Ammon's horn (tissue), 1 donor: ENCODE measurements at regions not wholly inside any gene's neighbourhood (a gene's known extent, or its start where the extent isn't known, plus 50 kb on each side); places are given as distances from the start of the nearest gene placed in this dataset.

Experiments
- DNase-seq: peaks from one replicate; pipeline ENCODE4 v3.0.0-alpha.2; 2016; ENCODE audit warnings: low spot score

GRCh38 chr4:15375667-15376066 lies 52.2 kb upstream of the C1QTNF7 start:
- peak; percentile 39 for DNase-seq

DNA sequence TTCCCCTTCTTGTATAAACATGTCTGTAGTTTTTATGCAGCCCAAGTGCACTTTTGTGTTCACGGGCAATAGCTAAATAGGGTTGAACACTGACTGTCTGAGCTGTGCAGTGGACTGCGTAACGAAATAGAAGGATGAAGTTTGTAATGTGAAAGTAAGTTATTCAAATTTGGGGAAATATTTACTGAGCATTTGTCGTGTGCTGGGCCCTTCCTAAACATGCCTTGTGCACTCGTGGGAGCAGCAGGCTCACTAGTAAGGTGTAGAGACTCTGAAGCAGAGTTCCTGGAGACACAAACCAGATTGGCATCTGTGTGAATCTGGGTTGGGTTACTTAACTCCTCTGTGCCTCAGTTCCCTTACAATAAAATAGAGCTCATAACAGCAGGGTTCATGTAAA lies 51.7 kb upstream of the C1QTNF7 start:
- DNase-seq = no peak

DNA sequence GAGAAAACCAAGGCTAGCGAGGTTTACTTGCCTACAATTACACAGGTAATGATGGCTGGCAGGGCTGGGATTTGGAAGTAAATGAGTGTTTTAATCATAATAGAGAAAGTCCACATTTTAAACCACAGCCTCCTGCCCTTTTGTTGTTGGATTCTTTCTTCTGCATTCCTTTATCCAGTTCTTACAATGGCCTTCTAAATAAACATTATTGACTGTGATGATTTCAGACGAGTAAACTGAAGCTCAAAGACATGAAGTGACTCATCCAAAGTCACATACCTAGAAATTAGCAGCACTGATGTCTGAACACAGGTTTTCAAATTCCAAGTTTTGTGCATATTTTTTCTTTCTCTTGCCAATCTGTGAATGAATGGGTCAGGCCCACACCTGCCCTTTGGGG lies 51.2 kb upstream of the C1QTNF7 start:
- no peak for DNase-seq
